ENCODE measurements at regions not wholly inside any gene's neighbourhood (a gene's known extent, or its start where the extent isn't known, plus 50 kb on each side); places are given as distances from the start of the nearest gene placed in this dataset.
"Not testable (repeated sequence)": the region's sequence is repeated elsewhere in the genome, so short reads cannot be mapped to it uniquely, and the experiment has no call there.

DNA sequence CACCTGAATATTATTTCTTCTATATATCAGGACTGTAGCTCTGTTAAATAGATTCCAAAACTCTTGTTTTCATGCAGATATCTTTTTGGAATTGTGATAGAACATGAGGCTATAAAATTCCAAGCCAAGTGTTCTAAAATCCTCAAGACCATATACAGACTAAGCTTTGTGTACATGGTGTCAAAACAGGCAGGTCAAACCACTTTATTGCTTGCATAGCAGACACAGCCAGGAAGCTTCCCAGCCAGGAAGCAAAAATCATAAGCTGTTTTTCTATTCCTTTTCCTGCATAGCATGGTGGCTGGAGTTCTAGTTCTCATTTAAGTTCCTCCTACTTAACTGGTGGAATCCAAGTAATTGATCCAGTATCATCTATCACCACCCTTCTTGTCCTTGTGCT, 353.3 kb downstream of the PAX1 start:
- POLR2A ChIA-PET: no interaction called here
- TF ChIP-seq CTCF (IDR thresholded peaks at IDR 0.05; ENCODE audit: control extremely low read depth, extremely low read depth, low read depth, missing control alignments): no peak
- CTCF ChIA-PET: no interaction called here
- no peak for DNase-seq (ENCODE audit: extremely low spot score)

GRCh38 chr20:22055981-22056380, 350.5 kb downstream of the PAX1 start:
- ChIA-PET POLR2A (no interaction called here), CTCF (no interaction called here)
- no peak for TF ChIP-seq CTCF (IDR thresholded peaks at IDR 0.05; ENCODE audit: control extremely low read depth, extremely low read depth, low read depth, missing control alignments)
- no peak for DNase-seq (ENCODE audit: extremely low spot score)

GRCh38 chr20:22052025-22052650, 346.7 kb downstream of the PAX1 start:
- TF ChIP-seq CTCF (IDR thresholded peaks at IDR 0.05; ENCODE audit: control extremely low read depth, extremely low read depth, low read depth, missing control alignments): no peak
- no peak for DNase-seq (ENCODE audit: extremely low spot score)
- ChIA-PET CTCF (interaction anchor here (0.9 to 1.7 kb wide), 2 partner anchors 9 to 21 kb away, joined by 3 to 6 read pairs; no protein-coding TSS in a partner anchor), POLR2A (no interaction called here)

- DNase-seq (ENCODE audit: extremely low spot score); CTCF ChIA-PET; POLR2A ChIA-PET: not testable (repeated sequence)
Measured at GRCh38 chr20:22045956-22046507, 340.6 kb downstream of the PAX1 start.

- no peak for TF ChIP-seq CTCF (IDR thresholded peaks at IDR 0.05; ENCODE audit: control extremely low read depth, extremely low read depth, low read depth, missing control alignments)
- no peak for DNase-seq (ENCODE audit: extremely low spot score)
- ChIA-PET POLR2A (no interaction called here), CTCF (no interaction called here)
Measured at GRCh38 chr20:22027423-22027822, 322.0 kb downstream of the PAX1 start.

- ChIA-PET POLR2A (no interaction called here), CTCF (no interaction called here)
- TF ChIP-seq CTCF (IDR thresholded peaks at IDR 0.05; ENCODE audit: control extremely low read depth, extremely low read depth, low read depth, missing control alignments): no peak
- no peak for DNase-seq (ENCODE audit: extremely low spot score)
Measured at GRCh38 chr20:22020201-22020600, 314.7 kb downstream of the PAX1 start.

DNA sequence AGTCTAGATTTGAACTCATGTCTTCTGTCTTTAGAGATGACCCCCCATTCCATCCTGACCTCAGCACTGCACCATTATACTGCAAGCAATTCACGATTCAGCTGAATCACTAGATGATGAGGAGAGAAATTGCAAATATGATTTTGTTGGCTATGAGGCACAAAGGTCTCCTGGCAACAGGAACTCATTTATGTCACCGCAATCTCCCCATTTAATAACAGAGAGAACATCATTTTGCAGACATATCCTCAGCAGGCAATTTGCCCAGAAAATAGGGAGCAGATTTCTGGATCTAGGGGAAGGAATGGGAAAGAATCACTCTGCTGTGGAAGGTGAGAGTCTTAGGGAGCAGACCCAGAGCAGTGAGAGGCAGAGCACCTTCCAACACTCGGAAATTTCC, 303.0 kb downstream of the PAX1 start:
- CTCF ChIA-PET: no interaction called here

More for the DNA sequence above, 303.0 kb downstream of the PAX1 start:
- no peak for DNase-seq (ENCODE audit: extremely low spot score)
- TF ChIP-seq CTCF (IDR thresholded peaks at IDR 0.05; ENCODE audit: control extremely low read depth, extremely low read depth, low read depth, missing control alignments): no peak
- POLR2A ChIA-PET: no interaction called here

Measured in GM10248 (cell line).